ENCODE measurements at regions not wholly inside any gene's neighbourhood (a gene's known extent, or its start where the extent isn't known, plus 50 kb on each side); places are given as distances from the start of the nearest gene placed in this dataset.

- TF ChIP-seq PRDM2 (tag by site-specific recombination; IDR thresholded peaks at IDR 0.05; ENCODE audit: borderline replicate concordance) (no peak), KLF16 (tag by site-specific recombination; IDR thresholded peaks at IDR 0.05) (no peak), CTCF (tag by site-specific recombination; IDR thresholded peaks at IDR 0.05) (no peak)
Measured at GRCh38 chr18:55158570-55158969, 199.3 kb upstream of the CCDC68 start.

All from HEK293 (cell line).